ENCODE measurements at regions not wholly inside any gene's neighbourhood (a gene's known extent, or its start where the extent isn't known, plus 50 kb on each side); places are given as distances from the start of the nearest gene placed in this dataset.

GRCh38 chr17:74052993-74053711 lies 150.3 kb upstream of the RPL38 start:
- Histone ChIP-seq H3K27ac (ENCODE audit: low read depth, low read length) (no peak overlapping the region), H3K4me3 (ENCODE audit: low read depth, low read length) (no peak overlapping the region), H3K27me3 (ENCODE audit: control insufficient read depth, insufficient read depth, low read length) (peaks cover 7% of the 10 kb centered on the region), H3K4me1 (ENCODE audit: control insufficient read depth, insufficient read depth, low read length) (peaks cover 38% of the 10 kb centered on the region), H3K36me3 (ENCODE audit: control insufficient read depth, insufficient read depth, low read length) (no peaks in the 10 kb centered on the region), H3K9me3 (ENCODE audit: control insufficient read depth, insufficient read depth, low read length) (no peaks in the 10 kb centered on the region)
- WGBS (ENCODE audit: insufficient coverage) = 77% methylated on average over 14 of the region's 21 CpGs
- no peak for DNase-seq (ENCODE audit: low read depth in 4 of 6, low spot score in 6 of 6)

GRCh38 chr17:74053712-74054078 lies 149.8 kb upstream of the RPL38 start:
- H3K27ac ChIP-seq (ENCODE audit: low read depth, low read length) = no peak overlapping the region
- H3K36me3 ChIP-seq (ENCODE audit: control insufficient read depth, insufficient read depth, low read length) = no peaks in the 10 kb centered on the region
- peaks cover 6% of the 10 kb centered on the region for H3K27me3 ChIP-seq (ENCODE audit: control insufficient read depth, insufficient read depth, low read length)
- H3K4me1 ChIP-seq (ENCODE audit: control insufficient read depth, insufficient read depth, low read length) = peaks cover 34% of the 10 kb centered on the region
- no peak for DNase-seq (ENCODE audit: low read depth in 4 of 6, low spot score in 6 of 6)
- H3K9me3 ChIP-seq (ENCODE audit: control insufficient read depth, insufficient read depth, low read length) = no peaks in the 10 kb centered on the region
- no peak overlapping the region for H3K4me3 ChIP-seq (ENCODE audit: low read depth, low read length)
- WGBS (ENCODE audit: insufficient coverage) = 100% methylated on average over 2 of the region's 8 CpGs

DNA sequence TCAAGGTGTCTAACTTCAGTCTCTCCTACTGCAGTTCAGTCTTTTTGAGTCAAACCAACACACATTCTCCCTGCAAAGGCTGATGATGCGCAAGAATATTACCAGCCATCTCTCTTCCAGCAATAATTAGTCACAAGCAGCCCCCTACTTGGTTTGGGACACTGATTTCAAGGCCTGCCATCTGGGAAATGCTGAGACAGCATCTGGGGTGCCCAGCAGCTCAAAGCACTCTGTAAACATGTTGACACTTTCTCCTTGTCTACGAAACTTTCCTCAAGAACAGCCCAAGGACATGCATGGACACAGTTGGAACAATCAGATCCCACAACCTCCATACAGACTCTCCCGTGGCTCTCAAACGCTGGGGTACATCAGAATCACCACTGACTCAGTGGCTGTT lies 149.2 kb upstream of the RPL38 start:
- no peak for DNase-seq (ENCODE audit: low read depth in 4 of 6, low spot score in 6 of 6)
- no peaks in the 10 kb centered on the region for H3K9me3 ChIP-seq (ENCODE audit: control insufficient read depth, insufficient read depth, low read length)
- H3K27me3 ChIP-seq (ENCODE audit: control insufficient read depth, insufficient read depth, low read length) = peaks cover 6% of the 10 kb centered on the region
- no peaks in the 10 kb centered on the region for H3K36me3 ChIP-seq (ENCODE audit: control insufficient read depth, insufficient read depth, low read length)
- H3K4me3 ChIP-seq (ENCODE audit: low read depth, low read length) = no peak overlapping the region
- WGBS (ENCODE audit: insufficient coverage) = 82% methylated on average over 2 of the region's 4 CpGs
- peaks cover 29% of the 10 kb centered on the region for H3K4me1 ChIP-seq (ENCODE audit: control insufficient read depth, insufficient read depth, low read length)
- H3K27ac ChIP-seq (ENCODE audit: low read depth, low read length) = no peak overlapping the region

- no peak overlapping the region for H3K27ac ChIP-seq (ENCODE audit: low read depth, low read length)
- H3K9me3 ChIP-seq (ENCODE audit: control insufficient read depth, insufficient read depth, low read length) = no peaks in the 10 kb centered on the region
- H3K27me3 ChIP-seq (ENCODE audit: control insufficient read depth, insufficient read depth, low read length) = peaks cover 4% of the 10 kb centered on the region
- H3K4me3 ChIP-seq (ENCODE audit: low read depth, low read length) = no peak overlapping the region
- DNase-seq (ENCODE audit: low read depth in 4 of 6, low spot score in 6 of 6) = peak in 1 of 6 donors; percentile 30
- 58% methylated on average over 10 of the region's 11 CpGs for WGBS (ENCODE audit: insufficient coverage)
- H3K36me3 ChIP-seq (ENCODE audit: control insufficient read depth, insufficient read depth, low read length) = no peaks in the 10 kb centered on the region
- H3K4me1 ChIP-seq (ENCODE audit: control insufficient read depth, insufficient read depth, low read length) = peaks cover 27% of the 10 kb centered on the region
Observed at GRCh38 chr17:74055508-74056160, 147.8 kb upstream of the RPL38 start.

DNA sequence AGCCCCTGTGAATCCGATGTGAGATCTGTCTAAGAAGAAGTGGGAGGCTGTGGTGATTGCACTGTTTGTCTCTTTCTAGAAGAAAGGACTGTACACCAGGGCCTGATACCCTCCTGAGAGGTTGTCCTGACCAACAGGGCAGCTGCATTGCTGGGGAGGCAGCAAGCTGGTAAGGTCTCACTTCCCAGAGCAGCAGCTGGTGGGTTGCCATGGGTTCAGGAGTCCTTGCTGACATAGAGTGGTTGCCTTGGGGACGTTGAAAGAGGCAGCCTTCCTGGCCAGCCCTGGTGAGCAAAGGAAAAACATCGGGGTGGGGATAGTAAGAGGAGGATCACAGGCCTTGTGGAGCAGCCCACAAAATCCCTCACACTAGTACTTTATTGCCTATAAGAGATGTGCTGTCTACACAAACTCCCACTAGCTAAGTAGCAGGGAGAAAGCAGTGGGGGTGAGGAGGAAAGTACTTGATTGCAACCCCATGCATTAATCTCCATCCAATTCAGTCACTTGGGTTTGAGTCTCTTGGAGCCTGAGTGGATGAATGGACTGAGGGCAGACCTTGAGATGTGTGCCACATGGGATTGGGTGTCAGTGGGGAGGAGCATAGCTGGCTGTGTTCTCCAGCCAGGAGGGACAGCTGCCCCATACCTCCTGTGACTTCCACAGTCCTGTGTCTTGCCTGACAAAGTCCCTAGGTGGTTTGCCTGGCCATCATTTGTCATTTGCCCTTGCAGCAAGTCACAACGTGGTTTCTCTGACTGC lies 143.8 kb upstream of the RPL38 start:
- peak in 5 of 6 donors; percentile 55 to 88 (median 74) for DNase-seq (ENCODE audit: low read depth in 4 of 6, low spot score in 6 of 6)
- Histone ChIP-seq H3K4me1 (ENCODE audit: control insufficient read depth, insufficient read depth, low read length) (peaks cover 16% of the 10 kb centered on the region), H3K9me3 (ENCODE audit: control insufficient read depth, insufficient read depth, low read length) (no peaks in the 10 kb centered on the region), H3K4me3 (ENCODE audit: low read depth, low read length) (no peak overlapping the region), H3K36me3 (ENCODE audit: control insufficient read depth, insufficient read depth, low read length) (no peaks in the 10 kb centered on the region), H3K27me3 (ENCODE audit: control insufficient read depth, insufficient read depth, low read length) (no peaks in the 10 kb centered on the region), H3K27ac (ENCODE audit: low read depth, low read length) (peak overlapping the region; percentile 71)
- WGBS (ENCODE audit: insufficient coverage) = 17% methylated on average over 3 of the region's 4 CpGs

GRCh38 chr17:74061758-74062157 lies 141.7 kb upstream of the RPL38 start:
- Histone ChIP-seq H3K4me3 (ENCODE audit: low read depth, low read length) (no peak overlapping the region), H3K4me1 (ENCODE audit: control insufficient read depth, insufficient read depth, low read length) (peaks cover 16% of the 10 kb centered on the region), H3K36me3 (ENCODE audit: control insufficient read depth, insufficient read depth, low read length) (no peaks in the 10 kb centered on the region), H3K9me3 (ENCODE audit: control insufficient read depth, insufficient read depth, low read length) (no peaks in the 10 kb centered on the region), H3K27me3 (ENCODE audit: control insufficient read depth, insufficient read depth, low read length) (no peaks in the 10 kb centered on the region), H3K27ac (ENCODE audit: low read depth, low read length) (no peak overlapping the region)
- no peak for DNase-seq (ENCODE audit: low read depth in 4 of 6, low spot score in 6 of 6)
- 88% methylated on average over 1 of the region's 5 CpGs for WGBS (ENCODE audit: insufficient coverage)

GRCh38 chr17:74062234-74062633 lies 141.2 kb upstream of the RPL38 start:
- DNase-seq (ENCODE audit: low read depth in 4 of 6, low spot score in 6 of 6) = peak in 1 of 6 donors; percentile 67
- Histone ChIP-seq H3K4me3 (ENCODE audit: low read depth, low read length) (no peak overlapping the region), H3K27ac (ENCODE audit: low read depth, low read length) (no peak overlapping the region), H3K4me1 (ENCODE audit: control insufficient read depth, insufficient read depth, low read length) (peaks cover 16% of the 10 kb centered on the region), H3K27me3 (ENCODE audit: control insufficient read depth, insufficient read depth, low read length) (no peaks in the 10 kb centered on the region), H3K36me3 (ENCODE audit: control insufficient read depth, insufficient read depth, low read length) (no peaks in the 10 kb centered on the region), H3K9me3 (ENCODE audit: control insufficient read depth, insufficient read depth, low read length) (no peaks in the 10 kb centered on the region)
- 80% methylated on average over 2 of the region's 3 CpGs for WGBS (ENCODE audit: insufficient coverage)

- no peak overlapping the region for H3K4me3 ChIP-seq (ENCODE audit: low read depth, low read length)
- no peaks in the 10 kb centered on the region for H3K27me3 ChIP-seq (ENCODE audit: control insufficient read depth, insufficient read depth, low read length)
- H3K27ac ChIP-seq (ENCODE audit: low read depth, low read length) = no peak overlapping the region
- 71% methylated on average over 9 of the region's 10 CpGs for WGBS (ENCODE audit: insufficient coverage)
- peaks cover 13% of the 10 kb centered on the region for H3K4me1 ChIP-seq (ENCODE audit: control insufficient read depth, insufficient read depth, low read length)
- no peaks in the 10 kb centered on the region for H3K36me3 ChIP-seq (ENCODE audit: control insufficient read depth, insufficient read depth, low read length)
- no peak for DNase-seq (ENCODE audit: low read depth in 4 of 6, low spot score in 6 of 6)
- no peaks in the 10 kb centered on the region for H3K9me3 ChIP-seq (ENCODE audit: control insufficient read depth, insufficient read depth, low read length)
Observed at GRCh38 chr17:74063439-74063838, 140.0 kb upstream of the RPL38 start.

- H3K27ac ChIP-seq (ENCODE audit: low read depth, low read length) = no peak overlapping the region
- H3K4me1 ChIP-seq (ENCODE audit: control insufficient read depth, insufficient read depth, low read length) = no peaks in the 10 kb centered on the region
- no peak overlapping the region for H3K4me3 ChIP-seq (ENCODE audit: low read depth, low read length)
- no peaks in the 10 kb centered on the region for H3K36me3 ChIP-seq (ENCODE audit: control insufficient read depth, insufficient read depth, low read length)
- H3K9me3 ChIP-seq (ENCODE audit: control insufficient read depth, insufficient read depth, low read length) = no peaks in the 10 kb centered on the region
- no peak for DNase-seq (ENCODE audit: low read depth in 4 of 6, low spot score in 6 of 6)
- H3K27me3 ChIP-seq (ENCODE audit: control insufficient read depth, insufficient read depth, low read length) = no peaks in the 10 kb centered on the region
- WGBS (ENCODE audit: insufficient coverage) = 94% methylated on average over 3 of the region's 3 CpGs
Observed at GRCh38 chr17:74070374-74070773, 133.1 kb upstream of the RPL38 start.

All from spinal cord (tissue), 9 donors.